ENCODE measurements at regions not wholly inside any gene's neighbourhood (a gene's known extent, or its start where the extent isn't known, plus 50 kb on each side); places are given as distances from the start of the nearest gene placed in this dataset.
"Not testable (repeated sequence)": the region's sequence is repeated elsewhere in the genome, so short reads cannot be mapped to it uniquely, and the experiment has no call there.

GRCh38 chr6:4366635-4367395 is 231.4 kb upstream of the ECI2 start:
- DNase-seq, result peak in 1 of 2 experiments; percentile 19

GRCh38 chr6:4365686-4366085 is 230.3 kb upstream of the ECI2 start:
- no peak for DNase-seq

DNA sequence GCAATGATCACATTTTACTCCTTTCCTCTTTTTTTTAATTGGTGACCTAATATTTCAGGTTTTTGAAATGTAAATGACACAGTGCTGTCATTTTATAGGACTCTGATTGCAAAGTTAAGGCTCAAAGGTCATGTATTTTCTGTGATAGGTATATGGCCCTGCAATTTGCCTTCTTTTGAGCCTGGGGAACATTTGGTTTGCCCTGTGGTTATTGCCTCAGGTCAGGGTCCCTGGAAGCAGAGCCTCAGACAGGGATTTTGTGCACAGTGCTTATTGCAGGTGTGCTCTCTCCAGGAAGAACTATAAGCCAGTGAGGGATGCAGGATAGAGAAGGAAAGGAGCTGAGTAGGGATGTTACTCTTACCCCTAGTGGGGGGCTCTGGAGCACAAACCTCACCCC is 229.3 kb upstream of the ECI2 start:
- no peak for DNase-seq

DNA sequence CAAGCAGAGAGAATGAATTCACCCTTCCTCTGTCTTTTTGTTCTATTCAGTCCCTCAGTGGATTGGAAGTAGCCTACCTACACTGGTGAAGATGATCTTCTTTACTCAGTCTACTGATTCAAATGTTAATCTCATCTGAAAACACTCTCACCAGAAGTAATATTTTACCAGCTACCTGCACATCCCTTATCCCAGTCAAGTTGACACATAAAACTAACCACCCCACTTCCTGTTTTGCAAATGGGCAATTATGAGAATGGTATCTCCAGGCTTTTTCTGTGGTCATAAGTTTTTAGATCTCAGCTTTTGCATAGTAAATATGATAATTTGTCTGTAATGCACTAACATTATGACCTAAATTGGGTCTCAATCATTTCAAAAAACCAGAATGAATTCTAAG is 228.8 kb upstream of the ECI2 start:
- DNase-seq, result no peak

GRCh38 chr6:4363656-4364055 is 228.3 kb upstream of the ECI2 start:
- DNase-seq, result no peak

GRCh38 chr6:4362326-4362725 is 227.0 kb upstream of the ECI2 start:
- no peak for DNase-seq

GRCh38 chr6:4360920-4361319 is 225.5 kb upstream of the ECI2 start:
- no peak for DNase-seq

DNA sequence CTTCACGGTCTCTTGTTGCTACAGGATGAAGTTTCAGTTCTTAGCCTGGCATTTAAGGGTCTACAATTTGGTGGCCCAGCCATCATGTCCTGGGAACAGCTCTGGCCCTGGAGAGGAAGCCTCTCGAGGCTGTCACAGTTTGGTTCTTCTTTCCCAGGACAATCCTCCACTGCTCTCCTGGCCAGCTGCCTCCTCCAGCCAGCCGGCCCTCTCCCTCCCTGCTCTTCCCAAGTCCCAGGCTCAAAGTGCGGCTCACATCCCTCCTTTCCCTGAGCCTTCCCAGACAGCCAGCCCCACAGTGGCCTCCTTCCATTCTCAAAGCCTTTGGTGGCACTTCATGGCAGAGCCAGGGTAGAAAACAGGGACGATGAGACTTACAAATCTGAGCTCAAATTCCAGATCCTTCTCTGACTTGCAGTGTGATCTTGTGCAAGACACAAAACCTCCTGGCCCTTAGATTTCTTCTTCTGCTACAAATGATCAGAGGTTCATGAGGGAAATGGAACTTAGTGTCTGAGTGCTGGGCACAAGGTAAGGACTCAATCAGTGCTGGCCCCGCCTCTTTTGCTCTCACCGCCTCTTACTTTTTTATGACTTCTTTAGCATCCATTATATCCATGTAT is 223.8 kb upstream of the ECI2 start:
- DNase-seq, result no peak

GRCh38 chr6:4358414-4359107 is 223.2 kb upstream of the ECI2 start:
- peak in 1 of 2 experiments; percentile 64 for DNase-seq

DNA sequence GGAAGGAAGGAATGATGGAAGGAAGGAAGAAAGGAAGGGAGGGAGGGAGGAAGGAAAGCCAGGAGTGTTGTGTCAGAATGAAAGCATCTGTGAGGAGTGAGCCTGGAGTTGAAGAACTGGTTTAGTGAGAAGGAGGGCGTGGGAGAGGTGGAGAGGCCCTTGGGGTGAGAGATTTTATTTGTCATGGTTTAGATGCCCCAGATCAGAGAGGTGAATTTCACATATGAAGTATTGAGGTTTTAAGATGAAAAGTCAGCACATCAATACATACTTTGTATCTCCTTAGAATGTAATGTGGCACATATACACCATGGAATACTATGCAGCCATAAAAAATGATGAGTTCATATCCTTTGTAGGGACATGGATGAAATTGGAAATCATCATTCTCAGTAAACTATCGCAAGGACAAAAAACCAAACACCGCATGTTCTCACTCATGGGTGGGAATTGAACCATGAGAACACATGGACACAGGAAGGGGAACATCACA is 222.3 kb upstream of the ECI2 start:
- not testable (repeated sequence) for DNase-seq

DNA sequence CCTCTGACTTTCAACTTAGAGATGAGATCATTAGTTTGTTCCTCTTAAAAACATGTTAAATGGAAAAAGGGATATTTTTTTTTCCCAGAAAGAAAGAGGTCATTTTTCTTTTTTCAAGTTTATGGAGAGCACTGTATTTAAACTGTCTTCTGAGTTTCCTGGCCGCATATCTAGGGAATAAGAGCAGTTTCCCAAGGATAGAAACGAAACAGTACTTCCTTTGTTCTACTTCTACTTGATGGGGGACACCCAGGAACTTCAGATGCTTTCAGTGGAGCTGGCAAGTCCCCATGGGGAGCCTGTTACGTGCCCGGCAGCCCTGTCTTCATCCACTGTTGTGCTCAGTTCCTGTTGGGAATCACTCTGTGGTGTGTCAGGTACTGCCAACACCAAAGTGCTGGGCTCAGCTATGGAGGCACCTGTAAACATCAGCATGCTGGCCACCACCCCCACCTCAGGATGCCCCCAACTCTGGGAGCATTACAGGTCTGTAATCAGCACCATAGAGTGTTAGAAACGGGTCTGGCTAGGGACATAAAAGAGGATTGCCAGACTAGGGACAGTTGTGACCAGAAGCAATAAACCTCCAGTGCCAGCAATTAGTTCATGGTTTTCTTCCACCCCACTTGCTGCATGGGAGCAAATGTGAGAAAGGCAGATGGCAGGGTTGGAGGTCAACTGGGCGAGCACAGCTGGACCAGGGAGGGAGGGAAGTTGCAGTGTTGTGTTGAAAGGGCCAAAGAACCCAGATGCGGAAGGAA is 221.7 kb upstream of the ECI2 start:
- DNase-seq, result no peak

DNA sequence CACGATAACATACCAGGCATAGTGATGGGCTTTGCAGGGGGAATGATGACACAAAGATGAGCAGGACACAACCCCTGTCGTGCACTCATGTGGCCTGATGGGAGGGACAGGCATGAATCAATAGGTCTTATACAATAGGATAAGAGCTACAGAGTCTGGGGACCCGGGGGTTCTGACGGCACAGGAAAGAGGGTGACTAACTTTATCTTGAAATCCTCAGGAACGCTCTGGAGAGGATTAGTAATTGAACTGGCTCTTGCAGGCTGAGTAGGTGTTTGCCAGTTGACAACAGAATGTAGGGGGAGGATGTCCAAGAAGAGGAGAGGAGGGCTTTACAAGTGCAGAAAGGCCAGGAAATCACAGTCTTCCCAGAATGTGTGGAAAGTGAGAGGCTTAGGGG is 219.9 kb upstream of the ECI2 start:
- DNase-seq, result no peak

DNA sequence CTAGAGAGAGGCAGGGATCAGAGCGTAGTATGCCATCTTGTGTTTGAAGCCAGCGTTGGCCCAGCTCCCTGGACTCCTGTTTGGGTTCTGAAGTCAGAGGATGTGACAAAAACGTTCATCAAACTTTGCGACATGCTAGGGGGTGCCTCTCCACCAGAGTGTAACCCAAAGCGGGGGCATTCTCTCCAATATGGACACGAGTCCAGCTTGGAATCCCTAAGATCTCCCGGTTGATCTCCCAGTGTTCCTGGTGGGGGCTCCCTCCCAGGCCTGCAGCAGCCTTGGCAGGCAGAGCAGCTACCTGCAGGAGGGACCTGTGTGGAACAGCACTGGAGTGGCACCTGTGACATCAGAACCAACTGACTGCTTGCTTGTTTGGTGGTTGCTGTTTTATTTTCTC is 218.8 kb upstream of the ECI2 start:
- DNase-seq, result no peak

- DNase-seq, result no peak
Measured at GRCh38 chr6:4352731-4353130, 217.4 kb upstream of the ECI2 start.

GRCh38 chr6:4352322-4352669 is 216.9 kb upstream of the ECI2 start:
- DNase-seq, result no peak

GRCh38 chr6:4351520-4352321 is 216.3 kb upstream of the ECI2 start:
- DNase-seq, result peak in 1 of 2 experiments; percentile 58

- DNase-seq, result no peak
Measured at GRCh38 chr6:4350567-4351519, 215.5 kb upstream of the ECI2 start.

- no peak for DNase-seq
Measured at GRCh38 chr6:4349931-4350330, 214.6 kb upstream of the ECI2 start.

DNA sequence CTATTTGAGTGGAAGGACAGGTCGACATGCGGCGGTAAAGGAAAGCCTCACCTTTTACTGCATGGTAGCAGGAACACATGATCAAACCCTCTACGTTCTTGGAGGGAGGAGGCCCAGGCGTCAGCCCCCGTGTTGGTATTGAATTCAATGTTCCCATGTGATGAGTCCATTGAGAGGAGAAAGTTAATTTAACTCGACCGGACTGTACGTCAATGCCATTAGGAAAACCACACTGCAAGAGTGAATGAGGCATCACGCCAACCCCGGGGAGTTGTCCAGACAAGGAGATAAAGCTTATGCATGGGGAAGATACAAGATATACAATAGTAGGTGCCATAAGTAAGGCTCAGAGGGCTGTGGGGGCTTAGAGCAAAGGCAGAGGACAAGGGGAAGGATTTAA is 213.9 kb upstream of the ECI2 start:
- no peak for DNase-seq

GRCh38 chr6:4348462-4349112 is 213.2 kb upstream of the ECI2 start:
- no peak for DNase-seq

DNA sequence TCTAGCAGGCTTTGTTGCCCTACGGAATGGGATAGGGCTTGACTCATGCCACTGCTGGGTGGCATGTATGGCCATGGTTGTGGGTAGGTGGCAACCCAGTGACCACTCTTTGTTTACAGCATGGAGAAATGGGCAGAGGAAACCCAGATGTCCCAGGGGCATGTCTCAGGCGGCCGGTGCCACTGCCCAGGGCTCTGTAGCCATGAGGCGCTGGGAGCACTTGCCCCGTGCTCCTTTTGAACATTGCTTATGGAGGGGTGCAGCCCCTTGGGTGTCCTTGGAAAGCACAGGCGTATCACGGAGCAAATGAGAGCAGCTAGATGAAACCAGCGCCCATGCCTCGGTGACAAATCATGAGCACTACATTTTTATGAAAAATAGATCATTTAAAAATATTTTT is 212.5 kb upstream of the ECI2 start:
- DNase-seq, result no peak

All from NCI-H446 (cell line).